ENCODE measurements at regions not wholly inside any gene's neighbourhood (a gene's known extent, or its start where the extent isn't known, plus 50 kb on each side); places are given as distances from the start of the nearest gene placed in this dataset.

GRCh38 chr16:9443864-9444263 is 352.4 kb downstream of the HAPSTR1 start:
- no peaks in the 10 kb centered on the region for H3K27me3 ChIP-seq
- no peak overlapping the region for H3K27ac ChIP-seq
- TF ChIP-seq CTCF (IDR thresholded peaks at IDR 0.05): no peak
- DNase-seq (ENCODE audit: low spot score): no peak
- H3K4me3 ChIP-seq: no peak overlapping the region
- H3K4me1 ChIP-seq: peaks cover 0 to 5% of the 10 kb centered on the region in 2 donors
- no peaks in the 10 kb centered on the region for H3K36me3 ChIP-seq
- H3K9me3 ChIP-seq: no peaks in the 10 kb centered on the region

GRCh38 chr16:9446471-9447194 is 355.2 kb downstream of the HAPSTR1 start:
- no peak for TF ChIP-seq CTCF (IDR thresholded peaks at IDR 0.05)
- no peak for DNase-seq (ENCODE audit: low spot score)

GRCh38 chr16:9447195-9447551 is 355.7 kb downstream of the HAPSTR1 start:
- H3K4me3 ChIP-seq: no peak overlapping the region
- DNase-seq (ENCODE audit: low spot score): no peak
- no peak for TF ChIP-seq CTCF (IDR thresholded peaks at IDR 0.05)
- no peaks in the 10 kb centered on the region for H3K27me3 ChIP-seq
- H3K27ac ChIP-seq: peak overlapping the region; percentile 60 to 87
- no peaks in the 10 kb centered on the region for H3K9me3 ChIP-seq
- H3K4me1 ChIP-seq: peaks cover 0 to 5% of the 10 kb centered on the region in 2 donors
- H3K36me3 ChIP-seq: no peaks in the 10 kb centered on the region

More at GRCh38 chr16:9446471-9447194, 355.2 kb downstream of the HAPSTR1 start:
- Histone ChIP-seq H3K36me3 (no peaks in the 10 kb centered on the region), H3K27me3 (no peaks in the 10 kb centered on the region), H3K4me3 (no peak overlapping the region), H3K4me1 (peaks cover 0 to 5% of the 10 kb centered on the region in 2 donors), H3K27ac (peak overlapping the region; percentile 60 to 87), H3K9me3 (no peaks in the 10 kb centered on the region)

- peak overlapping the region; percentile 60 to 87 for H3K27ac ChIP-seq
- no peak for TF ChIP-seq CTCF (IDR thresholded peaks at IDR 0.05)
Measured at GRCh38 chr16:9447699-9448098, 356.3 kb downstream of the HAPSTR1 start.

GRCh38 chr16:9449597-9449996 is 358.2 kb downstream of the HAPSTR1 start:
- DNase-seq (ENCODE audit: low spot score): no peak
- Histone ChIP-seq H3K4me3 (no peak overlapping the region), H3K27ac (no peak overlapping the region), H3K36me3 (no peaks in the 10 kb centered on the region), H3K4me1 (peaks cover 0 to 5% of the 10 kb centered on the region in 2 donors), H3K27me3 (no peaks in the 10 kb centered on the region), H3K9me3 (no peaks in the 10 kb centered on the region)
- no peak for TF ChIP-seq CTCF (IDR thresholded peaks at IDR 0.05)

More at GRCh38 chr16:9447699-9448098, 356.3 kb downstream of the HAPSTR1 start:
- no peak overlapping the region for H3K4me3 ChIP-seq
- H3K9me3 ChIP-seq: no peaks in the 10 kb centered on the region
- DNase-seq (ENCODE audit: low spot score): no peak
- peaks cover 0 to 5% of the 10 kb centered on the region in 2 donors for H3K4me1 ChIP-seq
- H3K27me3 ChIP-seq: no peaks in the 10 kb centered on the region
- no peaks in the 10 kb centered on the region for H3K36me3 ChIP-seq

GRCh38 chr16:9457215-9457614 is 365.8 kb downstream of the HAPSTR1 start:
- Histone ChIP-seq H3K27me3 (no peaks in the 10 kb centered on the region), H3K27ac (no peak overlapping the region), H3K9me3 (peaks cover 0 to 5% of the 10 kb centered on the region in 2 donors), H3K4me3 (no peak overlapping the region), H3K36me3 (no peaks in the 10 kb centered on the region), H3K4me1 (no peaks in the 10 kb centered on the region)
- TF ChIP-seq CTCF (IDR thresholded peaks at IDR 0.05): no peak
- no peak for DNase-seq (ENCODE audit: low spot score)

Data from right atrium auricular region (tissue), 2 donors.